ENCODE measurements at regions not wholly inside any gene's neighbourhood (a gene's known extent, or its start where the extent isn't known, plus 50 kb on each side); places are given as distances from the start of the nearest gene placed in this dataset.

- no peak for TF ChIP-seq EZH2phosphoT487 (conservative IDR thresholded peaks at IDR 0.05; ENCODE audit: low read length)
- TF ChIP-seq, protein P1, sequence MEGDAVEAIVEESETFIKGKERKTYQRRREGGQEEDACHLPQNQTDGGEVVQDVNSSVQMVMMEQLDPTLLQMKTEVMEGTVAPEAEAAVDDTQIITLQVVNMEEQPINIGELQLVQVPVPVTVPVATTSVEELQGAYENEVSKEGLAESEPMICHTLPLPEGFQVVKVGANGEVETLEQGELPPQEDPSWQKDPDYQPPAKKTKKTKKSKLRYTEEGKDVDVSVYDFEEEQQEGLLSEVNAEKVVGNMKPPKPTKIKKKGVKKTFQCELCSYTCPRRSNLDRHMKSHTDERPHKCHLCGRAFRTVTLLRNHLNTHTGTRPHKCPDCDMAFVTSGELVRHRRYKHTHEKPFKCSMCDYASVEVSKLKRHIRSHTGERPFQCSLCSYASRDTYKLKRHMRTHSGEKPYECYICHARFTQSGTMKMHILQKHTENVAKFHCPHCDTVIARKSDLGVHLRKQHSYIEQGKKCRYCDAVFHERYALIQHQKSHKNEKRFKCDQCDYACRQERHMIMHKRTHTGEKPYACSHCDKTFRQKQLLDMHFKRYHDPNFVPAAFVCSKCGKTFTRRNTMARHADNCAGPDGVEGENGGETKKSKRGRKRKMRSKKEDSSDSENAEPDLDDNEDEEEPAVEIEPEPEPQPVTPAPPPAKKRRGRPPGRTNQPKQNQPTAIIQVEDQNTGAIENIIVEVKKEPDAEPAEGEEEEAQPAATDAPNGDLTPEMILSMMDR (IDR thresholded peaks at IDR 0.05; ENCODE audit: insufficient read depth, low read length, poor library complexity, severe bottlenecking), result no peak
Observed at GRCh38 chr10:10813656-10814055, 204.0 kb upstream of the CELF2 start.
